NCI-H128 (cell line): ENCODE measurements at regions not wholly inside any gene's neighbourhood (a gene's known extent, or its start where the extent isn't known, plus 50 kb on each side); places are given as distances from the start of the nearest gene placed in this dataset.

Source experiments
- DNase-seq: peaks from one replicate; lab custom pipeline; 2025; ENCODE audit not compliant: unreplicated experiment; lab: John Stamatoyannopoulos, UW

DNA sequence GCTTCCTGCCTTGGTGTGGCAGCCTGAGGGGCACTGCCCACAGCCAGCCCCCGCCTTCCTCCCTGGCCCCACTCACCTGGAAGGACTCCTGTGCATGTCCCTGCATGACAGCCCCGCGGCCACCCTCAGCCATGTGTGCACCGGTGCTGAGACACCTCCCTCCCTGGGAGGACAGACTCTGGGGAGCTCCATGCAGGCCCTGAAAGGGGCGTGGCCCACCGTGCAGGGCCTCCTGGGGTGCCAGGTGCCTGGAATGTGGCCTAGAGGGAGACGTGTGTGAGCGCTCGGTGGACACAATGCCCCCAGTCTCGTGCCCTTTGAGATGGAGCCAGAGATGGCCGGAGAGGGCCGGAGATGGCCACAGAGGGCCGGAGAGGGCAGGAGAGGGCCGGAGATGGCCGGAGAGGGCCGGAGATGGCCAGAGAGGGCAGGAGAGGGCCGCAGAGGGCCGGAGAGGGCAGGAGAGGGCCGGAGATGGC is 59.1 kb upstream of the PPP2R2D start:
- DNase-seq, result no peak

DNA sequence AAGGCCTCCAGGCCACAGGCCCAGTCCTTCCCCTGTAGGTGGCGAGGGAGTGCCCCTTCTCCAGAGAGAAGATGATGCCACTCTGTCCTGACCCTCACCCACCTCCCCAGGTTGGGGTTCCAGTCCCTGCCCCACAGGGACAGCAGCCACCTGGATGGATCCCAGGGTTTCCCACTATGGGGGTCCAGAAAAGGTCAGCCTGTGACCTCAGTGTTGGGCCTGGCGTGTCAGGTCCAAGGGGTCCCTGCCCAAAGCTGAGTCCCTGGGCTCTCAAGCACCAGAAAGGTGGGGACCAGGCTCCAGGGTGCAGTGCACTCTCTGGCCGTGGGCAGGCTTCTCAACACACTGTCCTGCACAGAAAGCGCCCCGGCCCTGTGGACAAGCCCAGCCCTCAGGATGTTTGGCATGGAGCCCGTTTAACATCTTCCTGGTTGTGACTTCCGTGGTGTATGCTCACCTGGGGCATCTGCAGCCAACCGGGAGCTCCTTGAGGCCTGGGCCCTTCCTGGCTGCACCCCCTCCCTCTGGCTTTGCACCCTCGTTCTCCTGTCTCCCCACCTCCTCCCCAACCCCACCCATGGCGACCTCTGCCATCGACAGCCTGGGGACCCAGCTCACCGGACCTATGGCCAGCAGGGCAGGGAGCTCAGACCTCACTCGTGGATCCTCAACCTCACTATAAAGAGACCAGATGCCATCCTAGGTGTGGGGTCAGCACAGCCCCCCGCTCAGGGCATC is 58.3 kb upstream of the PPP2R2D start:
- DNase-seq, result no peak

DNA sequence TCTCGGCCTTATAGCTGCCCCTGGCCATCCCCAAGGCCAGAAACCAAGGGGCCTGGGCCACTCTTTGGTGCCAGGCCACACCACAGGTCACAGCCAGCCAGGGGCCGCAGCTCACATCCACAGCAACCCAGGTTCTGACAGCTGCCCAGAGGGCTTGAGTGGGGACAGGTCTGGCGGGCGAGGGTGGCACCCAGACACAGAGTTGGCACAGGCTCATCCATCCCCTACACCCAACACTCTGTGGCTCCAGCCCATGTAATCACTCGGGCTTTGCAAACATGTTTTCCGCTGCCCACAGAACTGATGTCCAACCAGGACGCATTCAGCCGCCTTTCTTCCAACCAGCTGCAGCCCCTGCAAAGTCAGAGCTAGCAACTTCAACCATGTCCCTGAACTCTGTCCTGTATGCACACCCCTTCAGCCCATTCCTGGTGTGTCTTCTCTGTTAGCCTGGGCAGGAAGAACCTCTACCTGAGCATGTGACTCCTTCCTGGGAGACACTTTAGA is 57.7 kb upstream of the PPP2R2D start:
- no peak for DNase-seq

DNA sequence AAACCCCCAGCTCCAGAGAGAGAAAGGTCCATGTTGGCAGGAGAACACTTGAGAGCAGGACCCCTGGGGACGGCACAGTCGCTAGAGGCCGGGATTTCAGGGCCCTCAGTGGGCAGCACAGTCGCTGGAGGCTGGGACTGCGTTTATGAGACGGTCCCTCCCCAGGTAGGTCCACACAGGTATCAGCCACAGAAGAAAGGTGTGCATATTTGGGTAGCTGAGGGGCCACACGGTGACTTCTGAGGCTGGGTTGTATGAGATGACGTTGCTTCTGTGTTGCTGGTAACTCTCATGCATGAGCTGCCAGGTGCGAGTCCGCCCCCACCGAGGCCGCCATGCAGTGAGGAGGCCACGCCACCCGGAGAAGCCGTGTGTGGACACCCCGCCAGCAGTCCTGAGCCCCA is 56.9 kb upstream of the PPP2R2D start:
- no peak for DNase-seq

DNA sequence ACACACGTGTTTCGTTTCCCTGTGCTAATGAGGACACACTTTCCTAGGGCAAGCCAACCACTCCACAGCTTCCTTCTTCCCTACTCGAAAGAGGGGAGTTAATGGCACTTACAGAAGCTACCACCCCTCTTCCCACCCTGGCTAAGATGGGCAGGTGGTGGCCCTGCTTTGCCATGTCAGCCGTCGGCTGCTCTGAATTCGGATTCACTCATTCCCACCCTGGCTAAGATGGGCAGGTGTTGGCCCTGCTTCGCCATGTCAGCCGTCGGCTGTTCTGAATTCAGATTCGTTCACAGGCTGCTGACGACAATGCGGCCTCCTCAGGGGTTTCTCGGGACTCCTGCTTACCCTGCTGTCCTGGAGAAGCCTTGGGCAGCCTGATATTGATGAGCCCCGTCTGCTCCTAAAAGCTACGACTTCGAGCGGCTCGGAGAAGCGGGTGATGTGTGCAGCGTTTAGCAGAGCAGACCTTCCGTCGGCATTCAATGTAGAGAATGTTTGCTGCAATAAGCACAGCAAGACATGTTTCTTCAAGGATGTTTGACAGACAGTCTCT is 56.2 kb upstream of the PPP2R2D start:
- no peak for DNase-seq

DNA sequence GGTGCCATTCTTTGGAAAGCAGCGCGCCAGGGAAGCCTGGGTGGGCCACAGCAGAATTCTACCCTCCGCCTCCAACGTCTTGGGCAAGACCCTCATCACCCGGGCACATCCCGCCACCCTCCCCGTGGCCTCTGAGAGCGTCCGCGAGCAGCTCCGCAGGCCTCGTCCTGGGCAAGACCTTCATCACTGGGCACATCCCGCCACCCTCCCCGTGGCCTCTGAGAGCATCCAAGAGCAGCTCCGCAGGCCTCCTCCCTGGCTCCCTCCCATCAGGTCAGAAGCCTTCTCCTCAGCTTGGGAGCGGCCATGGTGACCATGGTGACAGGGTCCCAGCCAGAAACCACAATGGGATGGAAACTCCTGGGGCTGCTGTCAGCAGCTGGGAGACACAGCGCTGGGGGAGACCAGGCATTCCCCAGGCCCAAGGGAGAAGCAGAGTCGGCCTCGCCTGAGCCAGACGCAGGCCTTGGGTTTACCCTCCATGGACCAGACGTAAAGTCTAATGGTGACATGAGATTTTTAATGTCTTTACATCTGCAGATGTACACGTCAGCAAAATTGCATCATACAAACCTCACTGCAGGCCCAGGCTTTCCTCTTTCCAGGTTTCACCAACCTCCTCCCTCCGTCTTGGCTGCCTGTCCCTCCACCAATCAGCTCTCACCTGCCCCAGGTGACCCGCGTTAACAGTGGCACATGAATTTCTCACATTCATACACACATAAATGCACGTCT is 55.1 kb upstream of the PPP2R2D start:
- DNase-seq, result no peak

DNA sequence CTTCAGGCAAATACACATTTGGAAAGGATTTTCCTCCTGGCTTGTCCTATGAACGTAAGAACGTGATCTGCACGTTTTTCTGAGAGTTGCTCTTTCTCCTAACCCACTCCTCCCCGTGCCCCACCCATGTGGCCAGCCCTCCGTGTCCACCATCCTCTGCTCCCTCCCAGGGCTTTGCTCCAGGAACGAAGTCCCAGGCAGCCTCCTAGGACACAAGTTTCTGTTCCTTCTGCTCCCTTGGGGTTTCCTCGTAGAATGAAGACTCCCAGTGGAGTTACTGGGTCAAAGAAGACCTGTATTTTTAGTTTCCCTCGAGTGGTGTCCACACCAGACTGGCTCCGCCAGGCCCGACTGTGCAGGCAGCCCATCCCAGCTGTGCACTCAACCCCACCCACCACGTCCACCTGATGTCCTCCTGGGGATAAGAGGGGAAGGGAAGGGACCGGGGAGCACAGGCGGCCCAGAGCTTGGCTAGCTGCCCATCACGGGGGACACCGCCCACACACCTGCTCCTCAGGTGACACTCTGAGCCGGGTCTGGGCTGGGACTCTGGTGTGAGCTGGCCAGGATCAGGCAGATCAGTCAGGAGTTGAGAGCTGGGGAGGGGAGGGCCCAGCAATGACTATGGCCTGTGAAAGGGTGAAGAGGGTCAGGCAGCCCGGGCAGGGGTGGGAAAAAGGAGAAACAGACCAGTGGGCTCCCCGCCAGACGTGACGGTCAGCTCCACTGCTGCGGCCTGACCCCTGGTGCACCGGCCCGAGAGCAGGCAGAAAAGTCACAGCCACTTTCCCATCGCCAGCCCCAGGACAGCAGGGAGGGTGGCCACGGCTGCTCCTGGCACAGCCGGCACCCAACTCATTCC is 54.3 kb upstream of the PPP2R2D start:
- DNase-seq, result no peak

DNA sequence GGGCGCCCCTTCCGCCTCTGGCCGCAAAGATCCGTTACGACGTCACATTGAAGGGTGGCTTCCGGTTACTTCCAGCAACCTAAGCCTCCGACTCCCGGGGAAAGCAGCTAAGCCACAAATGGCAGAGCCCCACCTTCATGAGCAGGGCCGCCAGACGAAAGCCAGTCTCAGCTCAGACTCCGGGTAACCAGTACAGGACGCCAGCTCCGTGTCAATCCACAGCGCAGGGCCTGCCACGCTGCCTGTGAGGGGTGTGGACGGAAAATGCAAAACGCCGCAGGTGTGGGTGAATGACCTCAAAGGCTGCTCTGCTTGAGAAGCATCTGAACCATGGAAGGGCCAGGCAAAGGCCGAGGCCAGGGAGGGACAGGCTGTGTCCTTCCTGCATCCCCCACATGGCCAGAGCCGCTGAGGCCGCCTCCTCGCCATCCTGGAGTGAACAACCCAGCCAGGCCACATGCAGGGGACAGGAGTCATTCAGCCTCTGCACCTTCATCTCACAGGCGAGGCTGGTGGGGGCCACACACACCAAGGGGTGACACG is 53.5 kb upstream of the PPP2R2D start:
- DNase-seq, result no peak

DNA sequence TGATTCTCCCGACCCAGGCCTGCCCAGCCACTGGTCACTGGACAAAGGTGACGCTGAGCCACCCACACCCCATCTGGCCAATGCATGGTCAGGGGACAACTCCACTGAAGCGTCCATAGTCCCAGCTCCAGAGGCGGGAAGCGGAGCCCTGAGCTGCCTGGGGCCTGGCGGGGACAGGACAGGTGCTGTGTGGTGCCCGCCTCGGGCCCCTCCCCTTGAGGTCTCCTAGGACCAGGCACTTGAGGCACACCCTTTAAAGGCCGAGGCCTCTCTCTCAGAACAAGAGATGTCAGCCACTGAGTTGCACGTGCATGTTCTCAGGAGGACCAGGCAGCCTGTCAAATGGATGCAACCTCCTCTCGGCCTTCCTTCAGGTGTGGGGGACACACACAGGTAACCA is 52.5 kb upstream of the PPP2R2D start:
- DNase-seq, result no peak

DNA sequence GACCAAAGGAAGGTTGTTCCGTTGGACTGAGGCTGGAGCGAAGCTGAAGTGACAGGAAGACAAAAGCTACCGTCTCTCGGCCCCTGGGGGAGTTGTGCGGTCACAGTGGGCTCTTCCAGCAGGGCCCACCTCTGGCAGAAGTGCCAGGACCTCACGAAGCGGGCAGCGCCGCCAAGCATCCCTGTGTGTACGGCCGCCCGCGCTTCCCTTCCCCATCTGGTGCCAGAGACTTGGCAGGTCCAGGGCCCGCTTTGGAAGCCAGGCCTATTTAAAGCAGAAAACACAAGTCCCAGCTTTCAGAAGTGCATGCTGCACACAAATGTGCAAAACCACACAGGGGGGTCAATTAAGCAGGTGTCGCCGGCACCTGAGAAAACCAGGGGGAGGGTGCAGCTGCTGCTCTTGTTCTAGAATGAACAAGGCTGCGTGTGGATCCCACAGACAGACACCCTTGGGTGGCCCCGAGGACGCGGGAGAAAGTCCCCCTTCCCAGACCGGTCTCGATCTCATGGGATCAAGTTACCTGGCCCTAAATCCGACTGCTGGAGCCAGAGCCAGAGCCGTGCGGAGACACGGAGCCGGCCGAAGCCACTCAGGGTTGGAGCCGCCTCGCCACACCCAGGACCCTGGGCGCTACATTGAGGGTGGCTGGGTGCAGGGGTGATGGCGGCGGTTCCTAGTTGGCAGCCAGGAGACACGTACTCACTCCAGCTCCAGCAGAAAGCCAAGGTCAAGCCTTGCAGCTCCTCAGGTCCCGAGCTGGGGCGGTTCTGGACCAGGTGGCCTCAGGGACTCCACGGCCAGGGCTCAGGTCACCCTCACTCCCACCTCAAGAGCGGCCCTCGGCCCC is 51.8 kb upstream of the PPP2R2D start:
- no peak for DNase-seq

DNA sequence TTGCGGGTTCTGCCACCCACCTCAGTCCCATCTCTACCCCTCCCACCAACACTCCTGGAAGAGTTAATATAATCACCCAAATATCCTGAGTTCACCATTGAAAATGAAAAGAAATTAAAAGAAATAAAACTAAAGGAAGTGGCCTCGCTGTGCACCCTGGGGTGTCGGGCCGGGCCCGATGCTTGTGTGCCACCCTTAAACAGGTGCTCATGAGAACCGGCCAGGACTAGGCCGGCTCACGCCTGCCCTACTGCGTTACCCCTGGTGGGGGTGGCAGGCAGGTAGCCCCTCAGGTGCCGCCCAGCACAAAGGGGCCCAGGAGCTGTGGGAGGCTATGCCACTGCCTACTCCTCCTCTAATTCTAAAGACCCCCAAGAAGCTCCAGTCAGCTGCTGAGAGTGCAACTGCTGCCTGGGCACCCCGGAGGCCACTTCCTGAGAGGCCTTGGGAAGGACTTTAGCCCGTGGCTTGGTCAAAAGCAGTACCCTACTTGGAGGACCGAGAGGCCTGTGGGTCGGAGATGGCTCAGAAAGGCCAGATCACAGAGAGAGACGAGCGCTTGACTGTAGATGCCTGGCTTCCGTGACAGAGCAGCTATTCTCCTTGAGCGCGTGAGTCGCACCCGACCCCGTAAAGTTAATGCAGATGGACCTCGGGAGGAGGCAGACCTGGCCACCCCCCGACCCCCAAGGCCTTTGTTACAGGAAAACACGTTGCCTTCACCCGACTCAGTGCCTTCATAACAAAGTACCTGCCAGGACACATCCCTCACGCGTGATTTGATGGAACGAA is 51.0 kb upstream of the PPP2R2D start:
- no peak for DNase-seq

DNA sequence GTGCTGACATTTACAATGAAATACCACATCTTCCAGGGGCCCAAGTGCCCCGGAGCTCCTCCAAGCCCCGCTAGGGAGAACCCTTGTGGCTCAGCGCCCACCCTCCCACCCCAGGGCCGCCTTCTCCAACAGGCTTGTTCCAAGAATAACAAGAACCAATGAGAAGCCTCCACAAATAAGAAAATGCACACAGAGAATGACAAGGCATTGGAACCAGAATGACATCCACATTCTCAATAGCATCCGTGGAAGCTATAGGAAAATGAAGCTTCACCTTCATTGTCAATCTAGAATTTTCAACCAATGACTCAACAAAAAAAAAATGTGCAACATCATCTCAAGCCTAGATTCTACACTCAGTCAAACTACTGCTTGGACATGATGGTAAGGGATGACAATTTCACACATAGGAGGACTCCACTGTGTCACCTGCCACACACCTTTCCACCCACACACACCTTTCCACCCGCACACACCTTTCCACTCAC is 50.4 kb upstream of the PPP2R2D start:
- no peak for DNase-seq
